Esophagus squamous epithelium (tissue), 5 donors: ENCODE measurements at regions not wholly inside any gene's neighbourhood (a gene's known extent, or its start where the extent isn't known, plus 50 kb on each side); places are given as distances from the start of the nearest gene placed in this dataset.

ENCODE experiments used
- DNase-seq: peaks from one replicate; lab custom pipeline; 2025; lab: John Stamatoyannopoulos, UW
- H3K27ac ChIP-seq, 4 donors: fragments of 200-600 bp; sonication (generic); one replicate each; pipeline ENCODE4 v1.5.1; 2016 to 2019; ENCODE audit warnings: mild to moderate bottlenecking in 1 of 4
- H3K27me3 ChIP-seq, 4 donors: fragments of 200-600 bp; sonication (generic); 1 replicate in 3 of 4; 2 replicates in 1 of 4; pipeline versions ENCODE4 v1.5.1 to v1.6.0; 2017 to 2021; ENCODE audit warnings: antibody characterized with exemption in 1 of 4
- H3K36me3 ChIP-seq, 3 donors: fragments of 200-600 bp; sonication (generic); one replicate each; pipeline ENCODE4 v1.5.1; 2016 to 2019
- H3K4me1 ChIP-seq, 3 donors: fragments of 200-600 bp; sonication (generic); one replicate each; pipeline ENCODE4 v1.5.1; 2017 to 2019
- H3K4me3 ChIP-seq, 4 donors: fragments of 200-600 bp; sonication (generic); 1 replicate in 3 of 4; 2 replicates in 1 of 4; pipeline ENCODE4 v1.5.1; 2016 to 2019; ENCODE audit warnings: mild to moderate bottlenecking in 2 of 4, moderate library complexity in 1 of 4
- H3K9me3 ChIP-seq, 3 donors: fragments of 200-600 bp; sonication (generic); one replicate each; pipeline ENCODE4 v1.5.1; 2016 to 2019
- CTCF ChIP-seq, 6 experiments: fragments of 450-650 bp in 4 of 6; fragments of 200-600 bp in 2 of 6; sonication (generic) in 2 of 6; IDR thresholded peaks; one replicate each; pipeline ENCODE4 v1.5.1; 2016 to 2019; ENCODE audit warnings: antibody characterized with exemption in 6 of 6, mild to moderate bottlenecking in 4 of 6, moderate library complexity in 4 of 6
- POLR2A ChIP-seq, 4 donors: fragments of 450-650 bp; IDR thresholded peaks; one replicate each; pipeline ENCODE4 v1.6.1; 2017; ENCODE audit warnings: antibody characterized with exemption in 4 of 4, mild to moderate bottlenecking in 4 of 4, moderate library complexity in 3 of 4
- WGBS, 2 donors: methylation state at CpG; one replicate each; pipeline ENCODE4 v1.1.5; 2018; 5-methylcytosine and 5-hydroxymethylcytosine counted together
- intact Hi-C: fragments of 100-400 bp; cut with DNase I; formaldehyde crosslinking; loops from one replicate; pipeline ENCODE4 v1.15.0; 2022
- donor health status: DM: yes; HTN: yes; CAD: no.

DNA sequence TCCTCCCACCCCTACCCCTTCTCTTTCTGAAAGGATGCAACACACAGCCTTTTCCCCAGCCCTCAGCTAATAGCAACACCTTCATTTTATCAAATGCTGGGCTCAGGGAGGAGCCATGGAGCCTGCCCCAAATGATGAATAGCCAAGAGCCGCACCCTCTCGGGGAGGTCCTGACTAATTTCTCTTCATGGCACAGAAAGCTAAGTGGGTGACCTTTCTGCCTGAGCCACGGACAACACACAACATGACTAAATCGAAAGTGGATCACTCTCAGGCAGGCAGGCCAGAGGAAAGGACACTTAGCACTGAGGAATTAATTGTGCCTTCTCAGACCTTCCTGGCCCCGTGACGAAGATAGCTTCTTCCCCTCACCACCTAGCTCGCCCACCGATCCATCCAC lies 165.1 kb upstream of the RAI2 start:
- no peaks in the 10 kb centered on the region for H3K9me3 ChIP-seq
- no peak overlapping the region for H3K27ac ChIP-seq
- no peaks in the 10 kb centered on the region for H3K36me3 ChIP-seq
- H3K4me3 ChIP-seq = no peak overlapping the region
- no peaks in the 10 kb centered on the region for H3K27me3 ChIP-seq
- no peaks in the 10 kb centered on the region for H3K4me1 ChIP-seq
- intact Hi-C loops = no loop called here
- WGBS, 2 donors = 31 to 59% methylated on average over 7 of the region's 8 CpGs
- no peak for DNase-seq
- no peak for TF ChIP-seq POLR2A (IDR thresholded peaks at IDR 0.05)
- no peak for TF ChIP-seq CTCF (IDR thresholded peaks at IDR 0.05)

GRCh38 chrX:18017411-18017810 lies 156.3 kb upstream of the RAI2 start:
- H3K27me3 ChIP-seq = no peaks in the 10 kb centered on the region
- intact Hi-C loops = no loop called here
- no peaks in the 10 kb centered on the region for H3K36me3 ChIP-seq
- no peak for TF ChIP-seq CTCF (IDR thresholded peaks at IDR 0.05)
- TF ChIP-seq POLR2A (IDR thresholded peaks at IDR 0.05) = no peak
- no peak overlapping the region for H3K4me3 ChIP-seq
- no peaks in the 10 kb centered on the region for H3K9me3 ChIP-seq
- H3K27ac ChIP-seq = no peak overlapping the region
- 50 to 65% methylated on average over 4 of the region's 4 CpGs for WGBS, 2 donors
- no peak for DNase-seq
- H3K4me1 ChIP-seq = no peaks in the 10 kb centered on the region

- intact Hi-C loops = no loop called here
- Histone ChIP-seq H3K36me3 (no peaks in the 10 kb centered on the region), H3K27ac (no peak overlapping the region), H3K4me1 (no peaks in the 10 kb centered on the region), H3K9me3 (no peaks in the 10 kb centered on the region), H3K27me3 (no peaks in the 10 kb centered on the region), H3K4me3 (no peak overlapping the region)
- DNase-seq = no peak
- 64 to 74% methylated on average over 2 to 3 of the region's 4 CpGs for WGBS, 2 donors
- TF ChIP-seq CTCF (IDR thresholded peaks at IDR 0.05) = no peak
- TF ChIP-seq POLR2A (IDR thresholded peaks at IDR 0.05) = no peak
Observed at GRCh38 chrX:18016941-18017340, 155.8 kb upstream of the RAI2 start.

- no peak for DNase-seq
- Histone ChIP-seq H3K4me1 (no peaks in the 10 kb centered on the region), H3K27me3 (no peaks in the 10 kb centered on the region), H3K27ac (no peak overlapping the region), H3K36me3 (no peaks in the 10 kb centered on the region), H3K9me3 (no peaks in the 10 kb centered on the region), H3K4me3 (no peak overlapping the region)
- 89% methylated on average over 4 of the region's 4 CpGs; no CpG with 5 or more reads in 1 of the 2 donors for WGBS, 2 donors
- intact Hi-C loops = no loop called here
- TF ChIP-seq CTCF (IDR thresholded peaks at IDR 0.05) = no peak
- no peak for TF ChIP-seq POLR2A (IDR thresholded peaks at IDR 0.05)
Observed at GRCh38 chrX:18010253-18010652, 149.2 kb upstream of the RAI2 start.

GRCh38 chrX:18003876-18004275 lies 142.8 kb upstream of the RAI2 start:
- WGBS, 2 donors = 51 to 63% methylated on average over 5 of the region's 5 CpGs
- intact Hi-C loops = no loop called here
- TF ChIP-seq POLR2A (IDR thresholded peaks at IDR 0.05) = no peak
- Histone ChIP-seq H3K36me3 (no peaks in the 10 kb centered on the region), H3K9me3 (no peaks in the 10 kb centered on the region), H3K27me3 (no peaks in the 10 kb centered on the region), H3K4me3 (no peak overlapping the region), H3K4me1 (no peaks in the 10 kb centered on the region), H3K27ac (no peak overlapping the region)
- DNase-seq = no peak

GRCh38 chrX:18002791-18003190 lies 141.7 kb upstream of the RAI2 start:
- Histone ChIP-seq H3K27ac (no peak overlapping the region), H3K4me1 (no peaks in the 10 kb centered on the region), H3K4me3 (no peak overlapping the region), H3K27me3 (no peaks in the 10 kb centered on the region), H3K9me3 (no peaks in the 10 kb centered on the region), H3K36me3 (no peaks in the 10 kb centered on the region)
- intact Hi-C loops = no loop called here
- no peak for TF ChIP-seq CTCF (IDR thresholded peaks at IDR 0.05)
- TF ChIP-seq POLR2A (IDR thresholded peaks at IDR 0.05) = no peak
- 83 to 91% methylated on average over 3 of the region's 3 CpGs for WGBS, 2 donors
- DNase-seq = no peak
